Upper lobe of left lung (tissue), 4 donors: ENCODE measurements at regions not wholly inside any gene's neighbourhood (a gene's known extent, or its start where the extent isn't known, plus 50 kb on each side); places are given as distances from the start of the nearest gene placed in this dataset.

ENCODE experiments used
- CTCF ChIP-seq, 6 experiments: fragments of 450-650 bp in 4 of 6; fragments of 200-600 bp in 2 of 6; sonication (generic) in 2 of 6; IDR thresholded peaks; one replicate each; pipeline ENCODE4 v1.5.1; 2016 to 2019; ENCODE audit warnings: antibody characterized with exemption in 6 of 6
- EP300 ChIP-seq, 4 donors: sonication (generic); formaldehyde crosslinking; IDR thresholded peaks; one replicate each; pipeline ENCODE4 v1.5.1; 2017; ENCODE audit warnings: antibody characterized with exemption in 4 of 4, control low read depth in 2 of 4
- POLR2A ChIP-seq, 4 donors: fragments of 450-650 bp; IDR thresholded peaks; one replicate each; pipeline ENCODE4 v1.5.1; 2016 to 2017; ENCODE audit warnings: antibody characterized with exemption in 4 of 4, mild to moderate bottlenecking in 2 of 4
- POLR2AphosphoS5 ChIP-seq, 2 donors: sonication (generic); formaldehyde crosslinking; IDR thresholded peaks; one replicate each; pipeline ENCODE4 v1.5.1; 2017; ENCODE audit warnings: antibody characterized with exemption in 2 of 2

GRCh38 chr15:31587583-31587982, 260.9 kb downstream of the KLF13 start:
- TF ChIP-seq CTCF (IDR thresholded peaks at IDR 0.05) (no peak), POLR2AphosphoS5 (IDR thresholded peaks at IDR 0.05) (no peak), EP300 (IDR thresholded peaks at IDR 0.05) (no peak), POLR2A (IDR thresholded peaks at IDR 0.05) (no peak)
